Raji (cell line): ENCODE measurements at regions not wholly inside any gene's neighbourhood (a gene's known extent, or its start where the extent isn't known, plus 50 kb on each side); places are given as distances from the start of the nearest gene placed in this dataset.

Experiments used
- POLR2A ChIP-seq: IDR thresholded peaks from 2 replicates; pipeline ENCODE4 v1.6.1; 2011; ENCODE audit warnings: low read depth, low read length, control low read depth; ENCODE audit not compliant: insufficient read depth

- TF ChIP-seq POLR2A, result no peak
Observed at GRCh38 chr3:68482565-68482964, 449.8 kb downstream of the TAFA4 start.

- no peak for TF ChIP-seq POLR2A
Observed at GRCh38 chr3:68479779-68480178, 452.6 kb downstream of the TAFA4 start.

- TF ChIP-seq POLR2A, result no peak
Observed at GRCh38 chr3:68468695-68469375, 463.5 kb downstream of the TAFA4 start.

- TF ChIP-seq POLR2A, result no peak
Observed at GRCh38 chr3:68467465-68467864, 464.9 kb downstream of the TAFA4 start.

- TF ChIP-seq POLR2A, result no peak
Observed at GRCh38 chr3:68458581-68458980, 473.8 kb downstream of the TAFA4 start.

- no peak for TF ChIP-seq POLR2A
Observed at GRCh38 chr3:68448510-68449383, 483.6 kb downstream of the TAFA4 start.

GRCh38 chr3:68447885-68448284 is 484.5 kb downstream of the TAFA4 start:
- TF ChIP-seq POLR2A, result no peak

- no peak for TF ChIP-seq POLR2A
Observed at GRCh38 chr3:68441054-68441453, 491.3 kb downstream of the TAFA4 start.

GRCh38 chr3:68436619-68437401 is 495.5 kb downstream of the TAFA4 start:
- TF ChIP-seq POLR2A, result no peak

- no peak for TF ChIP-seq POLR2A
Observed at GRCh38 chr3:68428495-68428894, 503.9 kb downstream of the TAFA4 start.

GRCh38 chr3:68424796-68425460 is 507.4 kb downstream of the TAFA4 start:
- no peak for TF ChIP-seq POLR2A

- no peak for TF ChIP-seq POLR2A
Observed at GRCh38 chr3:68408626-68409025, 523.7 kb downstream of the TAFA4 start.

GRCh38 chr3:68403741-68404140 is 528.6 kb downstream of the TAFA4 start:
- TF ChIP-seq POLR2A, result no peak

- no peak for TF ChIP-seq POLR2A
Observed at GRCh38 chr3:68402235-68402918, 530.0 kb downstream of the TAFA4 start.

- TF ChIP-seq POLR2A, result no peak
Observed at GRCh38 chr3:68378631-68379030, 553.7 kb downstream of the TAFA4 start.

GRCh38 chr3:68373727-68374126 is 558.6 kb downstream of the TAFA4 start:
- TF ChIP-seq POLR2A, result no peak
